ENCODE measurements at regions not wholly inside any gene's neighbourhood (a gene's known extent, or its start where the extent isn't known, plus 50 kb on each side); places are given as distances from the start of the nearest gene placed in this dataset.

DNA sequence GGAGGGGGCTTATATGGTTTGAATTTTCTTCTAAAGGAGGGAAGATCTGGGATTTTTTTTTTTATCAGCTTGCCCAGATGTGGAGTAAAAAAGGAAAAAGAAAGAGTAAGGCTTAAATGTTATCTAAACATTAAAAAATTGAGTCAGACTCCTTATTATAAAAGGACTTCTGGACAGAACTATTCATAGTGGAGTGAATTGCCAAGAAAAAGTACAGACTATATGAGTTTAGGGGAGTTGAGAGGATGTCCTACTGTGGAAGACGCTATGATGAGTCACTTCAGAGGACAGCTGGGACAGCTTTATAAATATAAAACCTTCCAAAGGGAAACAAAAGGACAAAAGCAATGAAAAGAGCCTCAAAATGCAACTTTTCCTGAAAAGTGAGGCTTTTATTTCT is 73.0 kb downstream of the TFPI2 start:
- Mint-ChIP-seq H3K4me1 (ENCODE audit: low read depth) (no peaks in the 10 kb centered on the region), H3K36me3 (ENCODE audit: insufficient read depth) (no peaks in the 10 kb centered on the region), H3K27ac (no peak overlapping the region), H3K4me3 (ENCODE audit: low read depth) (no peak overlapping the region), H3K27me3 (no peaks in the 10 kb centered on the region), H3K9me3 (ENCODE audit: low read depth) (no peaks in the 10 kb centered on the region)
- TF ChIP-seq, protein P1, sequence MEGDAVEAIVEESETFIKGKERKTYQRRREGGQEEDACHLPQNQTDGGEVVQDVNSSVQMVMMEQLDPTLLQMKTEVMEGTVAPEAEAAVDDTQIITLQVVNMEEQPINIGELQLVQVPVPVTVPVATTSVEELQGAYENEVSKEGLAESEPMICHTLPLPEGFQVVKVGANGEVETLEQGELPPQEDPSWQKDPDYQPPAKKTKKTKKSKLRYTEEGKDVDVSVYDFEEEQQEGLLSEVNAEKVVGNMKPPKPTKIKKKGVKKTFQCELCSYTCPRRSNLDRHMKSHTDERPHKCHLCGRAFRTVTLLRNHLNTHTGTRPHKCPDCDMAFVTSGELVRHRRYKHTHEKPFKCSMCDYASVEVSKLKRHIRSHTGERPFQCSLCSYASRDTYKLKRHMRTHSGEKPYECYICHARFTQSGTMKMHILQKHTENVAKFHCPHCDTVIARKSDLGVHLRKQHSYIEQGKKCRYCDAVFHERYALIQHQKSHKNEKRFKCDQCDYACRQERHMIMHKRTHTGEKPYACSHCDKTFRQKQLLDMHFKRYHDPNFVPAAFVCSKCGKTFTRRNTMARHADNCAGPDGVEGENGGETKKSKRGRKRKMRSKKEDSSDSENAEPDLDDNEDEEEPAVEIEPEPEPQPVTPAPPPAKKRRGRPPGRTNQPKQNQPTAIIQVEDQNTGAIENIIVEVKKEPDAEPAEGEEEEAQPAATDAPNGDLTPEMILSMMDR (IDR thresholded peaks at IDR 0.05; ENCODE audit: unreplicated experiment), result no peak
- DNase-seq (ENCODE audit: low spot score, unreplicated experiment), result no peak

DNA sequence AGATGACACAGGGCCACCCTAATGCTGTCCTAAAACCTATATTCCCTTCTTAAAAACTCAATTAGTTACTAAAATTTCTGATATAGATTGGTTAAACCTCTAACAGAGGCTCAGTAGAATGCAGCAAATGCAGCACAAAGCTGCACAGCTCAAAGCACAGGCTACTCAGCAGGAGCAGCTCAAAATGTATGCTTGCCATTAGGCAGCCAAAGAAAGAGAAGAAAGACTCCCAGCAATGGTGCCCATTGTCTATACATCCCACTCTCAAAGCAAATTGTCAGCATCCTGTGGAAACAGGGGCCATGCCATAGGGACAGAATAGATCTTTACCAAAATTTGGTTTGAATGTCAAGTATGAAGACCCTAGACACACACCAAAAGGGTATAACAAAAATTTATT is 73.5 kb downstream of the TFPI2 start:
- no peak overlapping the region for H3K4me3 Mint-ChIP-seq (ENCODE audit: low read depth)
- H3K9me3 Mint-ChIP-seq (ENCODE audit: low read depth), result no peaks in the 10 kb centered on the region
- H3K36me3 Mint-ChIP-seq (ENCODE audit: insufficient read depth), result no peaks in the 10 kb centered on the region
- H3K4me1 Mint-ChIP-seq (ENCODE audit: low read depth), result no peaks in the 10 kb centered on the region
- no peak for DNase-seq (ENCODE audit: low spot score, unreplicated experiment)
- H3K27me3 Mint-ChIP-seq, result no peaks in the 10 kb centered on the region
- TF ChIP-seq, protein P1 (IDR thresholded peaks at IDR 0.05; ENCODE audit: unreplicated experiment), result no peak
- H3K27ac Mint-ChIP-seq, result no peak overlapping the region

DNA sequence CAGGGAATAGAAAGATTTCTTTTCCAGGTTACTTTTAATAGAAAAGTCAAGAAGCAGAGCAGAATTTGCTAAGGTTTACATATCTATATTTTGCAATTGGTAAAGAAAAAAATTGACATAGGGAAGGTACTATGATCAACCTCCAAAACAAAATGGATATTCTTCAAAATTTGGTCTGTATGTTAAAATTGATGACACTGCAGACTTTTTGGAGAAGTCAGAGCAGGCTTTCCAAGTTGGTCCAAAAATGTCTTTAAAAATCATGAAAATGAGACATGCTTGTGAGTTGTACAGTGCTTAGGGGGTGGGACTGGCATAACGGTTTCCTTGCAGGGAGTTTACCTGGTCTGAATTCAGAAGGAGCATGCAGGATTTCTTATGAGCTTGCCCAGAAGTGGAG is 77.0 kb downstream of the TFPI2 start:
- Mint-ChIP-seq H3K9me3 (ENCODE audit: low read depth) (no peaks in the 10 kb centered on the region), H3K27ac (no peak overlapping the region), H3K36me3 (ENCODE audit: insufficient read depth) (no peaks in the 10 kb centered on the region), H3K4me3 (ENCODE audit: low read depth) (no peak overlapping the region), H3K27me3 (no peaks in the 10 kb centered on the region), H3K4me1 (ENCODE audit: low read depth) (no peaks in the 10 kb centered on the region)
- DNase-seq (ENCODE audit: low spot score, unreplicated experiment), result no peak
- TF ChIP-seq, protein P1 (IDR thresholded peaks at IDR 0.05; ENCODE audit: unreplicated experiment), result no peak

DNA sequence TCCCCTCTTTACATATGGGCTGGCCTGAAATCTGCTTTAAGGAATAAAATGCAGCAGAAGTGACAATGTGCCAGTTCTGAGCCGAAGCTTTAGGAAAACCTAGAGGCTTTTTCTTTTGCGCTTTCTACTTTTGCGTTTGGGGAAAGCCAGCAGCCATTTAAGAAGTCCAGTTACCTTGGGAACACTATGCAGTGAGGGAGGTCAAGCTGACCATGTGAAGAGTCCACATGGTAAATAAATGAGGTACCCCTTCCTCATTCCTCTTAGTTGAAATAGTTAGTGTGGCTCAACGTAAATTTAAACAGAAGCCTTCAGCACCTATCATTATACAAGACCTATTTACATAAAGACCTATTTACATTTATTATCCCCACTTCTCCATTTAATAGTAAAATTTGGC is 78.5 kb downstream of the TFPI2 start:
- no peak overlapping the region for H3K27ac Mint-ChIP-seq
- H3K9me3 Mint-ChIP-seq (ENCODE audit: low read depth), result no peaks in the 10 kb centered on the region
- DNase-seq (ENCODE audit: low spot score, unreplicated experiment), result no peak
- TF ChIP-seq, protein P1 (IDR thresholded peaks at IDR 0.05; ENCODE audit: unreplicated experiment), result no peak
- no peak overlapping the region for H3K4me3 Mint-ChIP-seq (ENCODE audit: low read depth)
- H3K4me1 Mint-ChIP-seq (ENCODE audit: low read depth), result no peaks in the 10 kb centered on the region
- no peaks in the 10 kb centered on the region for H3K36me3 Mint-ChIP-seq (ENCODE audit: insufficient read depth)
- H3K27me3 Mint-ChIP-seq, result no peaks in the 10 kb centered on the region

DNA sequence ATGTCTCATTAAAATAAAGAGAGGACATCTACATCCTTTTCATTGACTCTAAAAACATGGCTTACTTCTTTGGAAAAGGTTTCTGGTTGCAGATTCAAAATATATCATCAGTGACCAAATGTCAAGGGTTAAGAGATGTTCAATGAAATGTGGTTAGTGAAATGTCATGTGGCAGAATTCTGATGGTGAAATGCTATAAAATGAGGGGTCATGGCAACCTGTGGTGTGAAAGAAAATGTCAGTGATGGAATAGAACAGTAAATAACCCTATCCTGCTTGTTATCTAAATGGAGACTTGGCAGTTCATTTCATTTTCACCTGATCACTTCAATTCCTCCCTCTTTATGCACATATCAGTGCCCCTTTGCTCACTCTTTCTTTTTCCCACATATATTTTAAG is 79.4 kb downstream of the TFPI2 start:
- H3K27ac Mint-ChIP-seq, result no peak overlapping the region
- no peaks in the 10 kb centered on the region for H3K4me1 Mint-ChIP-seq (ENCODE audit: low read depth)
- H3K4me3 Mint-ChIP-seq (ENCODE audit: low read depth), result no peak overlapping the region
- TF ChIP-seq, protein P1 (IDR thresholded peaks at IDR 0.05; ENCODE audit: unreplicated experiment), result no peak
- DNase-seq (ENCODE audit: low spot score, unreplicated experiment), result no peak
- H3K36me3 Mint-ChIP-seq (ENCODE audit: insufficient read depth), result no peaks in the 10 kb centered on the region
- no peaks in the 10 kb centered on the region for H3K9me3 Mint-ChIP-seq (ENCODE audit: low read depth)
- H3K27me3 Mint-ChIP-seq, result no peaks in the 10 kb centered on the region

Measured in progenitor cell of endocrine pancreas (in vitro differentiated cells).